GM12891 (cell line): ENCODE measurements at regions not wholly inside any gene's neighbourhood (a gene's known extent, or its start where the extent isn't known, plus 50 kb on each side); places are given as distances from the start of the nearest gene placed in this dataset.

Source experiments
- DNase-seq: peaks from one replicate; pipeline ENCODE4 v3.0.0; 2011; ENCODE audit warnings: low spot score; ENCODE audit not compliant: insufficient read length
- FAIRE-seq: peaks from 2 replicates; lab custom pipeline; 2011; peaks lifted over from hg19 to GRCh38; lab: Jason Lieb, UNC
- PAX5 ChIP-seq: IDR thresholded peaks from 2 replicates; pipeline ENCODE4 v1.6.1; 2011; ENCODE audit warnings: low read length, moderate library complexity, mild to moderate bottlenecking; ENCODE audit not compliant: insufficient read depth, severe bottlenecking
- POLR2A ChIP-seq: IDR thresholded peaks from 2 replicates; pipeline ENCODE4 v1.6.1; 2011; ENCODE audit warnings: low read depth, low read length, control low read depth
- POLR2AphosphoS5 ChIP-seq: IDR thresholded peaks from 2 replicates; pipeline ENCODE4 v1.6.1; 2011; ENCODE audit warnings: low read depth, low read length, control low read depth
- POU2F2 ChIP-seq: IDR thresholded peaks from 2 replicates; pipeline ENCODE4 v1.6.1; 2011; ENCODE audit warnings: low read depth, mild to moderate bottlenecking, control low read depth, low read length, moderate library complexity
- SPI1 ChIP-seq: IDR thresholded peaks from 2 replicates; pipeline ENCODE4 v1.6.1; 2011; ENCODE audit warnings: low read depth, low read length, control low read depth
- TAF1 ChIP-seq: IDR thresholded peaks from 2 replicates; pipeline ENCODE4 v1.6.1; 2011; ENCODE audit warnings: low read depth, low read length, control low read depth

- FAIRE-seq, result no peak
- no peak for DNase-seq
- TF ChIP-seq SPI1 (no peak), POU2F2 (no peak), PAX5 (no peak), POLR2A (no peak), POLR2AphosphoS5 (no peak), TAF1 (no peak)
Observed at GRCh38 chr6:96276305-96276704, 245.3 kb upstream of the UFL1 start.

GRCh38 chr6:96276856-96277255, 244.8 kb upstream of the UFL1 start:
- DNase-seq, result no peak
- TF ChIP-seq POU2F2 (no peak), TAF1 (no peak), POLR2A (no peak)
- no peak for FAIRE-seq

GRCh38 chr6:96279084-96279483, 242.5 kb upstream of the UFL1 start:
- TF ChIP-seq POLR2AphosphoS5, result no peak
- no peak for TF ChIP-seq TAF1
- TF ChIP-seq SPI1, result no peak
- no peak for TF ChIP-seq PAX5
- no peak for TF ChIP-seq POLR2A
- no peak for TF ChIP-seq POU2F2
- DNase-seq (no peak), FAIRE-seq (no peak)

- FAIRE-seq (no peak), DNase-seq (no peak)
- no peak for TF ChIP-seq POLR2A
Observed at GRCh38 chr6:96286503-96286902, 235.1 kb upstream of the UFL1 start.

- TF ChIP-seq TAF1 (no peak), PAX5 (no peak), POLR2A (no peak), POU2F2 (no peak), SPI1 (no peak), POLR2AphosphoS5 (no peak)
- FAIRE-seq, result no peak
- DNase-seq, result no peak
Observed at GRCh38 chr6:96299525-96299924, 222.1 kb upstream of the UFL1 start.

GRCh38 chr6:96301023-96301422, 220.6 kb upstream of the UFL1 start:
- no peak for FAIRE-seq
- no peak for TF ChIP-seq SPI1
- no peak for TF ChIP-seq PAX5
- no peak for TF ChIP-seq POLR2AphosphoS5
- no peak for TF ChIP-seq TAF1
- TF ChIP-seq POU2F2, result no peak
- TF ChIP-seq POLR2A, result no peak
- no peak for DNase-seq

GRCh38 chr6:96301781-96302180, 219.8 kb upstream of the UFL1 start:
- FAIRE-seq (no peak), DNase-seq (no peak)
- no peak for TF ChIP-seq POU2F2
- TF ChIP-seq POLR2AphosphoS5, result no peak
- TF ChIP-seq TAF1, result no peak

GRCh38 chr6:96302991-96303390, 218.6 kb upstream of the UFL1 start:
- no peak for FAIRE-seq
- DNase-seq, result no peak
- no peak for TF ChIP-seq PAX5
- no peak for TF ChIP-seq POLR2AphosphoS5
- TF ChIP-seq SPI1, result no peak
- no peak for TF ChIP-seq TAF1
- TF ChIP-seq POU2F2, result no peak
- no peak for TF ChIP-seq POLR2A

GRCh38 chr6:96304997-96305396, 216.6 kb upstream of the UFL1 start:
- FAIRE-seq (peak; percentile 31), DNase-seq (no peak)

GRCh38 chr6:96330884-96331283, 190.7 kb upstream of the UFL1 start:
- TF ChIP-seq TAF1 (no peak), POLR2A (no peak), SPI1 (no peak), POU2F2 (no peak), POLR2AphosphoS5 (no peak), PAX5 (no peak)
- DNase-seq (no peak), FAIRE-seq (no peak)

More at GRCh38 chr6:96304997-96305396, 216.6 kb upstream of the UFL1 start:
- TF ChIP-seq POLR2A (no peak), POU2F2 (no peak), PAX5 (no peak), POLR2AphosphoS5 (no peak), SPI1 (no peak), TAF1 (no peak)
